ENCODE measurements at regions not wholly inside any gene's neighbourhood (a gene's known extent, or its start where the extent isn't known, plus 50 kb on each side); places are given as distances from the start of the nearest gene placed in this dataset.
A peak's percentile ranks its signal among the peaks of the same experiment; 100 is the strongest.

GRCh38 chr3:109480014-109480413 lies 142.7 kb upstream of the DPPA4 start:
- Histone ChIP-seq H3K4me3 (ENCODE audit: low read depth, low read length) (no peak overlapping the region), H3K27ac (ENCODE audit: low read depth, low read length) (no peak overlapping the region), H3K36me3 (ENCODE audit: control insufficient read depth, insufficient read depth, low read length) (no peaks in the 10 kb centered on the region), H3K27me3 (ENCODE audit: control insufficient read depth, insufficient read depth, low read length) (no peaks in the 10 kb centered on the region), H3K9me3 (ENCODE audit: control insufficient read depth, insufficient read depth, low read length) (no peaks in the 10 kb centered on the region), H3K4me1 (ENCODE audit: control insufficient read depth, insufficient read depth, low read length) (no peaks in the 10 kb centered on the region)
- DNase-seq (ENCODE audit: low read depth in 4 of 6, low spot score in 6 of 6): peak in 1 of 6 donors; percentile 6
- WGBS (ENCODE audit: insufficient coverage): 40% methylated on average over 1 of the region's 1 CpG

- H3K4me1 ChIP-seq (ENCODE audit: control insufficient read depth, insufficient read depth, low read length): no peaks in the 10 kb centered on the region
- no peak for DNase-seq (ENCODE audit: low read depth in 4 of 6, low spot score in 6 of 6)
- no CpG with 5 or more reads among the region's 1 CpG for WGBS (ENCODE audit: insufficient coverage)
- no peak overlapping the region for H3K4me3 ChIP-seq (ENCODE audit: low read depth, low read length)
- no peaks in the 10 kb centered on the region for H3K36me3 ChIP-seq (ENCODE audit: control insufficient read depth, insufficient read depth, low read length)
- H3K9me3 ChIP-seq (ENCODE audit: control insufficient read depth, insufficient read depth, low read length): no peaks in the 10 kb centered on the region
- no peak overlapping the region for H3K27ac ChIP-seq (ENCODE audit: low read depth, low read length)
- no peaks in the 10 kb centered on the region for H3K27me3 ChIP-seq (ENCODE audit: control insufficient read depth, insufficient read depth, low read length)
Observed at GRCh38 chr3:109478614-109479013, 141.3 kb upstream of the DPPA4 start.

DNA sequence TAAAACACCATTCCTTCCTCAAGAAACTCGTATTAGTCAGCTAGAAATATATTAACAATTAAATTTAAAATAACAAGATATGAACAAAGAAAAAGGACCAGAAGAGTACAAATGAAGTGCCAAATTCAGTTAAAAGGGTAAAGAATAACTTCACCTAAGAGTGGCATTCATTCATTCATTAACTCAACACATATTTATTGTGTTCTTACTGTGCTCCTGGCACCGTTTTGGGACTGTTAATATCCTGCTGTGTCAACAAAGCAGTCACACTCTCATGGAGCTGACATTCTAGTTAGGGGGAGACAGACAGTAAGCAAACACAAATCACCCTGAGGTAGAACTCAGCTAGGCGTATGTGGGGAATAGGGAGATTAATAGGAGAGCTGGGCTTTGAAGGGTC lies 123.6 kb upstream of the DPPA4 start:
- Histone ChIP-seq H3K9me3 (ENCODE audit: control insufficient read depth, insufficient read depth, low read length) (no peaks in the 10 kb centered on the region), H3K27ac (ENCODE audit: low read depth, low read length) (no peak overlapping the region), H3K4me1 (ENCODE audit: control insufficient read depth, insufficient read depth, low read length) (no peaks in the 10 kb centered on the region), H3K36me3 (ENCODE audit: control insufficient read depth, insufficient read depth, low read length) (no peaks in the 10 kb centered on the region), H3K27me3 (ENCODE audit: control insufficient read depth, insufficient read depth, low read length) (no peaks in the 10 kb centered on the region), H3K4me3 (ENCODE audit: low read depth, low read length) (no peak overlapping the region)
- WGBS (ENCODE audit: insufficient coverage): 74% methylated on average over 2 of the region's 3 CpGs
- DNase-seq (ENCODE audit: low read depth in 4 of 6, low spot score in 6 of 6): no peak

- 80% methylated on average over 2 of the region's 3 CpGs for WGBS (ENCODE audit: insufficient coverage)
- Histone ChIP-seq H3K9me3 (ENCODE audit: control insufficient read depth, insufficient read depth, low read length) (peaks cover 2% of the 10 kb centered on the region), H3K4me1 (ENCODE audit: control insufficient read depth, insufficient read depth, low read length) (no peaks in the 10 kb centered on the region), H3K27ac (ENCODE audit: low read depth, low read length) (no peak overlapping the region), H3K36me3 (ENCODE audit: control insufficient read depth, insufficient read depth, low read length) (no peaks in the 10 kb centered on the region), H3K27me3 (ENCODE audit: control insufficient read depth, insufficient read depth, low read length) (no peaks in the 10 kb centered on the region), H3K4me3 (ENCODE audit: low read depth, low read length) (no peak overlapping the region)
- DNase-seq (ENCODE audit: low read depth in 4 of 6, low spot score in 6 of 6): no peak
Observed at GRCh38 chr3:109445210-109445609, 107.9 kb upstream of the DPPA4 start.

GRCh38 chr3:109442531-109442930 lies 105.2 kb upstream of the DPPA4 start:
- Histone ChIP-seq H3K4me3 (ENCODE audit: low read depth, low read length) (no peak overlapping the region), H3K27ac (ENCODE audit: low read depth, low read length) (no peak overlapping the region), H3K4me1 (ENCODE audit: control insufficient read depth, insufficient read depth, low read length) (no peaks in the 10 kb centered on the region), H3K36me3 (ENCODE audit: control insufficient read depth, insufficient read depth, low read length) (no peaks in the 10 kb centered on the region), H3K9me3 (ENCODE audit: control insufficient read depth, insufficient read depth, low read length) (peaks cover 2% of the 10 kb centered on the region), H3K27me3 (ENCODE audit: control insufficient read depth, insufficient read depth, low read length) (no peaks in the 10 kb centered on the region)
- peak in 1 of 6 donors; percentile 0 for DNase-seq (ENCODE audit: low read depth in 4 of 6, low spot score in 6 of 6)
- WGBS (ENCODE audit: insufficient coverage): 100% methylated on average over 2 of the region's 4 CpGs

GRCh38 chr3:109440353-109440752 lies 103.0 kb upstream of the DPPA4 start:
- Histone ChIP-seq H3K4me3 (ENCODE audit: low read depth, low read length) (no peak overlapping the region), H3K4me1 (ENCODE audit: control insufficient read depth, insufficient read depth, low read length) (no peaks in the 10 kb centered on the region), H3K36me3 (ENCODE audit: control insufficient read depth, insufficient read depth, low read length) (no peaks in the 10 kb centered on the region), H3K27ac (ENCODE audit: low read depth, low read length) (no peak overlapping the region), H3K9me3 (ENCODE audit: control insufficient read depth, insufficient read depth, low read length) (peaks cover 2% of the 10 kb centered on the region), H3K27me3 (ENCODE audit: control insufficient read depth, insufficient read depth, low read length) (no peaks in the 10 kb centered on the region)
- 80% methylated on average over 2 of the region's 7 CpGs for WGBS (ENCODE audit: insufficient coverage)
- no peak for DNase-seq (ENCODE audit: low read depth in 4 of 6, low spot score in 6 of 6)

DNA sequence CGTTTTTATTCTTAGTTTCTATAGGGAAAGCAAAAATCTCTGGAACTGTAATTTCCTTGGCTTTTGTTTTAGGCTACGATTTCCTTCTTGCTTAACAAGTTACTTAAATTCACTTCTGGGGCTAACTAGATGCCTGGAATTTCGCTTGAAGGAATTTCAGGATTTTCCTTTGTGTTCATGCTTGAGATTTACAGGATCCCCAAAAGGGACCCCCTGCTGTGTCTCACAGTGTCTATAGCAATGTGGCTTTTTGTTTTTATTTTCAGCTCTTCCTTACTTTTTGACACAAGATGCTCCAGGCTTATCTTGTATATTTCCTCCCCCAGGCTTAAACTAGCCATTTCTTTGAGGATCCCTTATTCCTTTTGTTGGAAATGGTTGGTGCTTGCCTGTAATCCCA lies 95.5 kb upstream of the DPPA4 start:
- no peaks in the 10 kb centered on the region for H3K36me3 ChIP-seq (ENCODE audit: control insufficient read depth, insufficient read depth, low read length)
- no peaks in the 10 kb centered on the region for H3K27me3 ChIP-seq (ENCODE audit: control insufficient read depth, insufficient read depth, low read length)
- H3K9me3 ChIP-seq (ENCODE audit: control insufficient read depth, insufficient read depth, low read length): no peaks in the 10 kb centered on the region
- H3K4me1 ChIP-seq (ENCODE audit: control insufficient read depth, insufficient read depth, low read length): no peaks in the 10 kb centered on the region
- H3K27ac ChIP-seq (ENCODE audit: low read depth, low read length): no peak overlapping the region
- WGBS (ENCODE audit: insufficient coverage): no CpG with 5 or more reads among the region's 3 CpGs
- H3K4me3 ChIP-seq (ENCODE audit: low read depth, low read length): no peak overlapping the region
- DNase-seq (ENCODE audit: low read depth in 4 of 6, low spot score in 6 of 6): no peak

GRCh38 chr3:109430911-109431563 lies 93.7 kb upstream of the DPPA4 start:
- WGBS (ENCODE audit: insufficient coverage): 78% methylated on average over 3 of the region's 6 CpGs

GRCh38 chr3:109413049-109413448 lies 75.7 kb upstream of the DPPA4 start:
- Histone ChIP-seq H3K9me3 (ENCODE audit: control insufficient read depth, insufficient read depth, low read length) (no peaks in the 10 kb centered on the region), H3K4me3 (ENCODE audit: low read depth, low read length) (no peak overlapping the region), H3K27ac (ENCODE audit: low read depth, low read length) (no peak overlapping the region), H3K36me3 (ENCODE audit: control insufficient read depth, insufficient read depth, low read length) (no peaks in the 10 kb centered on the region), H3K27me3 (ENCODE audit: control insufficient read depth, insufficient read depth, low read length) (no peaks in the 10 kb centered on the region), H3K4me1 (ENCODE audit: control insufficient read depth, insufficient read depth, low read length) (no peaks in the 10 kb centered on the region)
- DNase-seq (ENCODE audit: low read depth in 4 of 6, low spot score in 6 of 6): no peak
- WGBS (ENCODE audit: insufficient coverage): 85% methylated on average over 2 of the region's 4 CpGs

More at GRCh38 chr3:109430911-109431563, 93.7 kb upstream of the DPPA4 start:
- H3K27ac ChIP-seq (ENCODE audit: low read depth, low read length): no peak overlapping the region
- no peaks in the 10 kb centered on the region for H3K36me3 ChIP-seq (ENCODE audit: control insufficient read depth, insufficient read depth, low read length)
- no peaks in the 10 kb centered on the region for H3K4me1 ChIP-seq (ENCODE audit: control insufficient read depth, insufficient read depth, low read length)
- no peak for DNase-seq (ENCODE audit: low read depth in 4 of 6, low spot score in 6 of 6)
- H3K4me3 ChIP-seq (ENCODE audit: low read depth, low read length): no peak overlapping the region
- H3K9me3 ChIP-seq (ENCODE audit: control insufficient read depth, insufficient read depth, low read length): no peaks in the 10 kb centered on the region
- no peaks in the 10 kb centered on the region for H3K27me3 ChIP-seq (ENCODE audit: control insufficient read depth, insufficient read depth, low read length)

- no peaks in the 10 kb centered on the region for H3K36me3 ChIP-seq (ENCODE audit: control insufficient read depth, insufficient read depth, low read length)
- H3K4me1 ChIP-seq (ENCODE audit: control insufficient read depth, insufficient read depth, low read length): no peaks in the 10 kb centered on the region
- H3K27me3 ChIP-seq (ENCODE audit: control insufficient read depth, insufficient read depth, low read length): no peaks in the 10 kb centered on the region
- no peak overlapping the region for H3K4me3 ChIP-seq (ENCODE audit: low read depth, low read length)
- no peak overlapping the region for H3K27ac ChIP-seq (ENCODE audit: low read depth, low read length)
- H3K9me3 ChIP-seq (ENCODE audit: control insufficient read depth, insufficient read depth, low read length): no peaks in the 10 kb centered on the region
- 100% methylated on average over 1 of the region's 3 CpGs for WGBS (ENCODE audit: insufficient coverage)
- no peak for DNase-seq (ENCODE audit: low read depth in 4 of 6, low spot score in 6 of 6)
Observed at GRCh38 chr3:109411547-109411946, 74.2 kb upstream of the DPPA4 start.
